ENCODE measurements at regions not wholly inside any gene's neighbourhood (a gene's known extent, or its start where the extent isn't known, plus 50 kb on each side); places are given as distances from the start of the nearest gene placed in this dataset.

DNA sequence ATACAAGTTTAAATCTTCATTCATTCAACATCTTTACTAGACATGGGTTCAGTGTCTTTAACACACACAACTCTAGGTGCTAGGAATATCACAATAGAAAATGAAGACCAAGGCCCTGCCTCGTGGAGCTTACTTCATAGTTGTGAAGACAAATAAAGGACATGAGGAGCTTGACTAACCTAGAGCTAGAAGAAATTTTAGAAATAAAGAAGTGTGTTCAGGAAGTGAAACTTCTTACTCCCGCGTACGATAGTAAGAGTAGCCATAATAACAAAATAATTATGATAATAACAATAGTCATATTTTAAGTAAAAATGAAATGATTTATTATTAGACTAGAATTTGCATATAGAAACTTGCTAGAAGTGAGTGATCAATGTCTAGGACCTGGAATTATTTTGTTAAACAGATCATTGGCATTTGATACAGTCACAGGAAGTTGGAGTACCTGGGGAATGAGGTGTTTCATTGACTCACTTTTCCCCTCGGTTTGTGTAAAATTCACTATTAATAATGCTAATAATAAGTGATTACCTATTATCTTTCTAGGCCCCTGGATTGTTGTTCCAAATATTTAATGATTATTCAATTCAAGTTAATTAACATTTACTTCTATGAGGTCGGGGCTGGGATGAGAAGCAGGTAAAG lies 331.3 kb downstream of the NSG2 start:
- DNase-seq, result no peak
- H3K4me3 ChIP-seq, result no peak overlapping the region
- no peaks in the 10 kb centered on the region for H3K27me3 ChIP-seq
- H3K9ac ChIP-seq (ENCODE audit: low read depth in 2 of 2, low read length in 2 of 2), result no peak overlapping the region
- no peak overlapping the region for H3K27ac ChIP-seq
- H3K9me3 ChIP-seq, result no peaks in the 10 kb centered on the region
- TF ChIP-seq, protein P1, sequence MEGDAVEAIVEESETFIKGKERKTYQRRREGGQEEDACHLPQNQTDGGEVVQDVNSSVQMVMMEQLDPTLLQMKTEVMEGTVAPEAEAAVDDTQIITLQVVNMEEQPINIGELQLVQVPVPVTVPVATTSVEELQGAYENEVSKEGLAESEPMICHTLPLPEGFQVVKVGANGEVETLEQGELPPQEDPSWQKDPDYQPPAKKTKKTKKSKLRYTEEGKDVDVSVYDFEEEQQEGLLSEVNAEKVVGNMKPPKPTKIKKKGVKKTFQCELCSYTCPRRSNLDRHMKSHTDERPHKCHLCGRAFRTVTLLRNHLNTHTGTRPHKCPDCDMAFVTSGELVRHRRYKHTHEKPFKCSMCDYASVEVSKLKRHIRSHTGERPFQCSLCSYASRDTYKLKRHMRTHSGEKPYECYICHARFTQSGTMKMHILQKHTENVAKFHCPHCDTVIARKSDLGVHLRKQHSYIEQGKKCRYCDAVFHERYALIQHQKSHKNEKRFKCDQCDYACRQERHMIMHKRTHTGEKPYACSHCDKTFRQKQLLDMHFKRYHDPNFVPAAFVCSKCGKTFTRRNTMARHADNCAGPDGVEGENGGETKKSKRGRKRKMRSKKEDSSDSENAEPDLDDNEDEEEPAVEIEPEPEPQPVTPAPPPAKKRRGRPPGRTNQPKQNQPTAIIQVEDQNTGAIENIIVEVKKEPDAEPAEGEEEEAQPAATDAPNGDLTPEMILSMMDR (IDR thresholded peaks at IDR 0.05), result no peak
- no peaks in the 10 kb centered on the region for H3K36me3 ChIP-seq
- no peaks in the 10 kb centered on the region for H3K4me1 ChIP-seq
- intact Hi-C loops (cut with DNase I), result no loop called here

DNA sequence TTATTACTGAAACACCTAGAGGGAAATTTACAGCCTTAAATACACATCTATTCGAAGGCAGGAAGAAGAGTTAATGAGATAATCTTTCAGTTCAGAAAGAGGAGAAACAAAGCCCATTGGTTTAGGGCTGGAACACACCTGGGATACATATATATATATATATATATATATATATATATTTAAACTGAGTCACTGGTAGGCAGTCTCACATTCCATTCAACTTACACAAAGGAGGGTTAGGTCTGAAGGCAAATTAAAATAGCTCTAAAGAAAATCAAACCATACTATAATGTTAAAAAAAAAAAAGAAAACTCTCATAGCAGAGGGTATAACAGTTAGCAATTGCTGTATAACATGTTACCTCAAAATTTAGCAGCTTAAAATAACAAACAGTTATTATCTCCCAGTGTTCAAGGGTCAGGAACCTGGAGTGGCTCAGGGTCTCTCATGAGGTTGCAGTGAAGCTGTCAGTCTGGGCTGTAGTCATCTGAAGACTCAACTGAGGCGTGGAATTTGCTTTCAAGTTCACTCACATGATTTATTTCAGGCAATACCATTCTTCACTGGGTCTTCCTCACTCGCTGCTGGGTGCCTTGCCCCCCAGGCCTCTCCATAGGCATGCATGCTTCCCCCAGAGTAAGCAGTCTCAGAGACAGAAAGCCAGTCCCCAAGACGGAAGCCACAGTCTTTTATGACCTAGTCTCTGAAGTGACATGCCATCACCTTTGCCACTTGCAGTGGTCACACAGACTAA lies 332.8 kb downstream of the NSG2 start:
- TF ChIP-seq, protein P1 (IDR thresholded peaks at IDR 0.05), result no peak
- H3K27ac ChIP-seq, result no peak overlapping the region
- H3K4me1 ChIP-seq, result no peaks in the 10 kb centered on the region
- intact Hi-C loops (cut with DNase I), result no loop called here
- H3K4me3 ChIP-seq, result no peak overlapping the region
- no peaks in the 10 kb centered on the region for H3K9me3 ChIP-seq
- no peak overlapping the region for H3K9ac ChIP-seq (ENCODE audit: low read depth in 2 of 2, low read length in 2 of 2)
- no peaks in the 10 kb centered on the region for H3K27me3 ChIP-seq
- no peak for DNase-seq
- no peaks in the 10 kb centered on the region for H3K36me3 ChIP-seq

DNA sequence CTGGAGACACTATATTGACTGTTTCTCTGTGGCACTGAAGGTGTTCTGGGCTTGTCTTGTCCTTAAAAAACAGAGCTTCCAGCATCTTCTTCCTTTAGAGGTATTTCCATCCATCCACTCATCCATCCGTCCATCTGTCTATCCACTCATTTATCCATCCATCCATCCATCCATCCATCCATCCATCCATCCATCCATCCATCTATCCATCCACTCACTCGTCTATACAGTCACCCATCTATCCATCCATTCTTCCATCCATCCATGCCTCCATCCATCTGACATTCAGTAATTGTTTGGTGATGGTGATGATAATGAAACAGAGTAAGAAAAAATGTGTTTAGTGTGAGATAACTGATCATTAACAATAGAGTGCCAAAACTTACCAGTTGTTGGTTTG lies 334.8 kb downstream of the NSG2 start:
- Histone ChIP-seq H3K27ac (no peak overlapping the region), H3K4me3 (no peak overlapping the region), H3K36me3 (no peaks in the 10 kb centered on the region), H3K4me1 (no peaks in the 10 kb centered on the region), H3K9me3 (no peaks in the 10 kb centered on the region), H3K27me3 (no peaks in the 10 kb centered on the region), H3K9ac (ENCODE audit: low read depth in 2 of 2, low read length in 2 of 2) (no peak overlapping the region)
- TF ChIP-seq, protein P1 (IDR thresholded peaks at IDR 0.05), result no peak
- intact Hi-C loops (cut with DNase I), result no loop called here
- DNase-seq, result no peak

DNA sequence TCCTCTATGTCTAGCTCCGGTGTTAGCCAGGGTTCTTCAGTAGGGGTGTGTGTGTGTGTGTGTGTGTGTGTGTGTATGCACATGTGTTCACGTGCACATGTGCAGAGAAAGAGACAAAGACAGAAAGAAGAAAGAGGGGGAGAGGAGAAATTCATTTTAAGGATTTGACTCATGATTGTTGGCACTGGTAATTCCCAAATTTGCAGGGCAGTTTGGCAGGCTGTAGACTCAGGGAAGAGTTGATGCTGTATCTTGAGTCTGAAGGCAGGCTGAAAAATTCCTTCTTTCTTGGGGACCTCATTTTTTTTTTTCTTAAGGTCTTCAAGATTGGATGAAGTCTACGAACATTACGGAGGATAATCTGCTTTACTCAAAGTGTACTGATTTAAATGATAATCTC lies 335.7 kb downstream of the NSG2 start:
- Histone ChIP-seq H3K36me3 (no peaks in the 10 kb centered on the region), H3K27ac (no peak overlapping the region), H3K9ac (ENCODE audit: low read depth in 2 of 2, low read length in 2 of 2) (no peak overlapping the region), H3K4me3 (no peak overlapping the region), H3K9me3 (no peaks in the 10 kb centered on the region), H3K4me1 (no peaks in the 10 kb centered on the region), H3K27me3 (no peaks in the 10 kb centered on the region)
- no peak for DNase-seq
- TF ChIP-seq, protein P1 (IDR thresholded peaks at IDR 0.05), result no peak
- intact Hi-C loops (cut with DNase I), result no loop called here

DNA sequence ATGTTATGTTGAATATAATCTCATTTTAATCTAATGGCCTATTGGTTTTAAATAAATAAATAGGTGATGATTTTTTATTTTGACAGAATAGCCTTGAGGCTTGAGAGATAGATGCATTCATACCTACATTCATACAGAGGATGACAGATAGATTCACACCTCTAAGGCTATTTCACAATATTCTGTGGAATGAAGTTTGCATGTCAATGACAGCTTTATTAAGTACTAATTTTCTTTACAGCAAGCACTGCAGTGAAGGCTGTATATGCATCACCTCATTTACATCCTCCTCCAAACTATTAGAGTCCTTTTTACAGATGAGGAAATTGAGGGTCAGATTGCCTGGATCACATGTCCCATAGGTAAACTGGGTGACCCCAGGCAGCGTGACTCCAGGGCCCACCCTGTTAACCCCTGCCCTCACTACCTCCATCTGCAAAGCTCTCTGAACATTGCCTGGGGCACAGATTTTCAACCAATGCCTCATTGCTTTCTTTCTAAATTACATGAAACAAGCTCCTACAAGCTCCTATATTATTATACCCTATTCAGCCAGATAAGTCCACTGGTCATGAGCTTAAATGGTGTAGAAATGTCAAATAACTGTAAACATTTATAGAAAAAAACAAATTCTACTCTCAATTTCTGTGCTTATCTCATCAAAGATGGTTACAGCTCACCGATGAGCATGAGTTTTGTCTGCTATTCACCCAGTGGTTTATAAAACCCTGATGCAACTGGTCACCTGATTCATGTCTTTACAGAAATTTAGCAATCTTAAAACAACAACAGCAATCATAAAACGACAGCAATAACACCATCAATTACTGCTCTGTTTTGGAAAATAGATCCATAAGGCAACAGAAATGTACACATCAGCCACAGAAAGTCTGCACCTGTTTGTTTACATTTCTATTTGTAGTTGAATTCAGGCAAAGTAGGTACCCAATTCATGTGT lies 338.0 kb downstream of the NSG2 start:
- no peaks in the 10 kb centered on the region for H3K9me3 ChIP-seq
- no peak overlapping the region for H3K27ac ChIP-seq
- no peaks in the 10 kb centered on the region for H3K4me1 ChIP-seq
- no peak overlapping the region for H3K4me3 ChIP-seq
- intact Hi-C loops (cut with DNase I), result no loop called here
- H3K36me3 ChIP-seq, result no peaks in the 10 kb centered on the region
- no peak overlapping the region for H3K9ac ChIP-seq (ENCODE audit: low read depth in 2 of 2, low read length in 2 of 2)
- no peak for DNase-seq
- TF ChIP-seq, protein P1 (IDR thresholded peaks at IDR 0.05), result no peak
- H3K27me3 ChIP-seq, result no peaks in the 10 kb centered on the region
